HCT116 (cell line): ENCODE measurements at regions not wholly inside any gene's neighbourhood (a gene's known extent, or its start where the extent isn't known, plus 50 kb on each side); places are given as distances from the start of the nearest gene placed in this dataset.

Experiments used
- ATAC-seq: fragments of 200-7000 bp; cut with Tn5 transposase; 2 replicates; pipeline ENCODE4 v1.9.1; 2020; ENCODE audit warnings: mild to moderate bottlenecking, moderate library complexity
- BruUV-seq: library from RNA; stranded (reverse); fragments of 400-500 nt; replicated peaks from 2 replicates; lab custom pipeline; 2021; lab: Mats Ljungman, UMichigan
- CTCF ChIA-PET: fragments of 300-600 bp; sonication (Branson Sonifier 250); formaldehyde crosslinking; loops from one replicate; lab custom pipeline; 2021; ENCODE audit warnings: antibody characterized with exemption; lab: Charles Lee
- POLR2A ChIA-PET: fragments of 300-600, 350-600 bp; sonication (Branson Sonifier 250); formaldehyde crosslinking; loops from one replicate; lab custom pipeline; 2021; ENCODE audit warnings: antibody characterized with exemption; lab: Charles Lee
- RAD21 ChIA-PET, 2 experiments: fragments of 300-600 bp; sonication (Branson Sonifier 250); formaldehyde crosslinking; loops; one replicate each; lab custom pipeline; 2023; ENCODE audit warnings: low total read pairs in 2 of 2; ENCODE audit not compliant: uncharacterized antibody in 2 of 2, unreplicated experiment in 2 of 2, low non-redundant PET in 1 of 2; lab: Charles Lee
- DNase-seq: peaks from one replicate; pipeline ENCODE4 v3.0.0-alpha.2; 2010; ENCODE audit warnings: low read depth, low spot score
- H2AFZ ChIP-seq: fragments of 200-600 bp; shearing (Covaris generic), sonication (generic); 2 replicates; pipeline ENCODE4 v1.6.1; 2017; ENCODE audit warnings: low read depth, mixed run types, mixed read lengths, antibody characterized with exemption, low read length; ENCODE audit not compliant: poor library complexity, severe bottlenecking
- H3K27ac ChIP-seq: 2 replicates; pipeline ENCODE4 v1.5.1; 2012; ENCODE audit warnings: low read depth, low read length
- H3K27me3 ChIP-seq: fragments of 200-600 bp; sonication (generic); 2 replicates; pipeline ENCODE4 v1.6.1; 2016; ENCODE audit warnings: mixed run types, low read length, mixed read lengths; ENCODE audit not compliant: insufficient read depth
- H3K36me3 ChIP-seq, 2 experiments: fragments of 200-500 bp in 1 of 2; fragments of 200-600 bp in 1 of 2; sonication (Bioruptor generic) in 1 of 2; sonication (generic) in 1 of 2; 2 replicates each; pipeline versions ENCODE4 v1.5.1 to v1.6.1; 2014 to 2016; ENCODE audit warnings: low read length in 2 of 2, inconsistent platforms in 1 of 2, mixed read lengths in 1 of 2, mixed run types in 1 of 2; ENCODE audit not compliant: insufficient read depth in 2 of 2, control insufficient read depth in 1 of 2
- H3K4me1 ChIP-seq, 2 experiments: fragments of 200-600 bp in 1 of 2; sonication (generic) in 1 of 2; 2 replicates each; pipeline versions ENCODE4 v1.5.1 to v1.6.1; 2012 to 2017; ENCODE audit warnings: low read length in 2 of 2, inconsistent platforms in 1 of 2, mild to moderate bottlenecking in 1 of 2, mixed read lengths in 1 of 2, mixed run types in 1 of 2, moderate library complexity in 1 of 2; ENCODE audit not compliant: insufficient read depth in 2 of 2, control insufficient read depth in 1 of 2
- H3K4me2 ChIP-seq: fragments of 200-600 bp; sonication (generic); 2 replicates; pipeline ENCODE4 v1.6.1; 2017; ENCODE audit warnings: mixed run types, low read length, mixed read lengths
- H3K4me3 ChIP-seq, 2 experiments: fragments of 200-600 bp in 1 of 2; sonication (generic) in 1 of 2; replicated peaks in 1 of 2; 2 replicates each; pipeline ENCODE4 v1.5.1; 2011 to 2016; ENCODE audit warnings: low read length in 2 of 2, control low read depth in 1 of 2, low read depth in 1 of 2, mild to moderate bottlenecking in 1 of 2, mixed read lengths in 1 of 2, mixed run types in 1 of 2
- H3K79me2 ChIP-seq: fragments of 200-600 bp; sonication (generic); 2 replicates; pipeline ENCODE4 v1.6.1; 2017; ENCODE audit warnings: mild to moderate bottlenecking, mixed run types, low read length, moderate library complexity, mixed read lengths; ENCODE audit not compliant: insufficient read depth
- H3K9ac ChIP-seq: fragments of 200-600 bp; sonication (generic); 2 replicates; pipeline ENCODE4 v1.6.1; 2016; ENCODE audit warnings: low read length, mixed read lengths
- H3K9me2 ChIP-seq: fragments of 200-600 bp; sonication (generic), shearing (Covaris generic); 2 replicates; pipeline ENCODE4 v1.6.1; 2017; ENCODE audit warnings: mixed run types, mild to moderate bottlenecking, moderate library complexity; ENCODE audit not compliant: insufficient read depth
- H3K9me3 ChIP-seq, 2 experiments: fragments of 200-500 bp in 1 of 2; fragments of 200-600 bp in 1 of 2; sonication (Bioruptor generic) in 1 of 2; sonication (generic) in 1 of 2; 2 replicates each; pipeline ENCODE4 v1.6.1; 2014 to 2017; ENCODE audit warnings: low read length in 2 of 2, mixed read lengths in 2 of 2, inconsistent platforms in 1 of 2, low read depth in 1 of 2, mild to moderate bottlenecking in 1 of 2, mixed run types in 1 of 2, moderate library complexity in 1 of 2; ENCODE audit not compliant: control insufficient read depth in 1 of 2, insufficient read depth in 1 of 2
- H4K20me1 ChIP-seq: fragments of 200-600 bp; sonication (generic), shearing (Covaris generic); 2 replicates; pipeline ENCODE4 v1.6.1; 2017; ENCODE audit warnings: mixed run types, mild to moderate bottlenecking, moderate library complexity; ENCODE audit not compliant: insufficient read depth
- ATF3 ChIP-seq: IDR thresholded peaks from 2 replicates; pipeline ENCODE4 v1.6.1; 2012
- CBX3 ChIP-seq: IDR thresholded peaks from 2 replicates; pipeline ENCODE4 v1.6.1; 2012; ENCODE audit warnings: low read depth
- CEBPB ChIP-seq: IDR thresholded peaks from 2 replicates; pipeline ENCODE4 v1.6.1; 2012; ENCODE audit warnings: low read depth
- FOSL1 ChIP-seq: IDR thresholded peaks from 2 replicates; pipeline ENCODE4 v1.6.1; 2012; ENCODE audit warnings: low read depth
- JUND ChIP-seq: IDR thresholded peaks from 2 replicates; pipeline ENCODE4 v1.6.1; 2012
- MAX ChIP-seq: IDR thresholded peaks from 2 replicates; pipeline ENCODE4 v1.6.1; 2012
- POLR2AphosphoS5 ChIP-seq: IDR thresholded peaks from 2 replicates; pipeline ENCODE4 v1.6.1; 2011; ENCODE audit warnings: mild to moderate bottlenecking, low read depth, low read length, moderate library complexity
- RAD21 ChIP-seq: IDR thresholded peaks from 2 replicates; pipeline ENCODE4 v1.6.1; 2012; ENCODE audit warnings: low read depth, mild to moderate bottlenecking
- REST ChIP-seq: IDR thresholded peaks from 2 replicates; pipeline ENCODE4 v1.6.1; 2012; ENCODE audit warnings: low read depth
- SP1 ChIP-seq: IDR thresholded peaks from 2 replicates; pipeline ENCODE4 v1.6.1; 2012; ENCODE audit warnings: low read depth
- TCF7L2 ChIP-seq: IDR thresholded peaks from 2 replicates; pipeline ENCODE4 v1.7.0; 2011; ENCODE audit warnings: borderline replicate concordance, inconsistent platforms; ENCODE audit not compliant: insufficient read depth, insufficient read length; ENCODE audit errors: extremely low read depth
- ZBTB33 ChIP-seq: IDR thresholded peaks from 2 replicates; pipeline ENCODE4 v1.6.1; 2011; ENCODE audit warnings: mild to moderate bottlenecking, low read length, moderate library complexity; ENCODE audit not compliant: insufficient replicate concordance; ENCODE audit errors: extremely low read depth
- ZFX ChIP-seq: fragments of 450-650 bp; IDR thresholded peaks from 2 replicates; pipeline ENCODE4 v1.6.1; 2017
- intact Hi-C: fragments of 100-400 bp; cut with micrococcal nuclease; formaldehyde crosslinking; loops from 2 replicates; pipeline ENCODE4 v1.10.0; 2022

GRCh38 chr12:41983856-41984255 lies 160.8 kb downstream of the GXYLT1 start:
- Histone ChIP-seq H3K4me2 (no peak overlapping the region), H3K27ac (no peak overlapping the region), H3K36me3 (no peaks in the 10 kb centered on the region), H3K4me3 (no peak overlapping the region), H4K20me1 (no peaks in the 10 kb centered on the region), H3K9ac (no peak overlapping the region), H3K27me3 (no peaks in the 10 kb centered on the region), H2AFZ (no peak overlapping the region), H3K9me2 (no peaks in the 10 kb centered on the region), H3K4me1 (peaks cover 0 to 3% of the 10 kb centered on the region in 2 experiments; a peak in 1 of 4 replicates), H3K79me2 (no peaks in the 10 kb centered on the region), H3K9me3 (no peaks in the 10 kb centered on the region)
- RAD21 ChIA-PET, result no interaction called here
- no TSS peak for BruUV-seq
- intact Hi-C loops, result no loop called here
- ATAC-seq, result no peak
- DNase-seq, result no peak
- TF ChIP-seq ZFX (no peak), SP1 (no peak), MAX (no peak), REST (no peak), POLR2AphosphoS5 (no peak), RAD21 (no peak), TCF7L2 (no peak), CEBPB (no peak), CBX3 (no peak), ATF3 (no peak), ZBTB33 (no peak), JUND (no peak), FOSL1 (no peak)
- CTCF ChIA-PET, result no interaction called here
- POLR2A ChIA-PET, result no interaction called here
